Mesenchymal stem cell (in vitro differentiated cells and primary cell): ENCODE measurements at regions not wholly inside any gene's neighbourhood (a gene's known extent, or its start where the extent isn't known, plus 50 kb on each side); places are given as distances from the start of the nearest gene placed in this dataset.

Experiments
- DNase-seq: peaks from one replicate; pipeline ENCODE4 v3.0.0-alpha.2; 2013
- H2AFZ ChIP-seq: one replicate; pipeline ENCODE4 v1.6.1; 2013; ENCODE audit warnings: low read depth, mild to moderate bottlenecking, control low read depth, inconsistent platforms, low read length, moderate library complexity
- H2AK5ac ChIP-seq: 2 replicates; pipeline ENCODE4 v1.6.1; 2013; ENCODE audit warnings: low read length, moderate library complexity, mild to moderate bottlenecking, inconsistent platforms; ENCODE audit not compliant: severe bottlenecking
- H2BK120ac ChIP-seq: one replicate; pipeline ENCODE4 v1.6.1; 2013; ENCODE audit warnings: low read depth, mild to moderate bottlenecking, inconsistent platforms, low read length, moderate library complexity
- H2BK12ac ChIP-seq, 2 experiments: one replicate each; pipeline ENCODE4 v1.6.1; 2013; ENCODE audit warnings: inconsistent platforms in 2 of 2, low read length in 2 of 2, mild to moderate bottlenecking in 2 of 2, moderate library complexity in 2 of 2, control low read depth in 1 of 2
- H2BK15ac ChIP-seq: one replicate; pipeline ENCODE4 v1.6.1; 2013; ENCODE audit warnings: mild to moderate bottlenecking, low read depth, inconsistent platforms; ENCODE audit not compliant: poor library complexity, severe bottlenecking
- H2BK5ac ChIP-seq: 2 replicates; pipeline ENCODE4 v1.6.1; 2013; ENCODE audit warnings: low read depth, mild to moderate bottlenecking, low read length, control low read depth, inconsistent platforms; ENCODE audit not compliant: poor library complexity, severe bottlenecking
- H3K14ac ChIP-seq, 2 experiments: one replicate each; pipeline ENCODE4 v1.6.1; 2013; ENCODE audit warnings: inconsistent platforms in 2 of 2, low read length in 2 of 2, control low read depth in 1 of 2, mild to moderate bottlenecking in 1 of 2, moderate library complexity in 1 of 2
- H3K18ac ChIP-seq, 2 experiments: one replicate each; pipeline ENCODE4 v1.6.1; 2013; ENCODE audit warnings: inconsistent platforms in 2 of 2, low read length in 2 of 2, control low read depth in 1 of 2, low read depth in 1 of 2, mild to moderate bottlenecking in 1 of 2
- H3K23ac ChIP-seq, 2 experiments: one replicate each; pipeline ENCODE4 v1.6.1; 2013; ENCODE audit warnings: inconsistent platforms in 2 of 2, low read length in 2 of 2, mild to moderate bottlenecking in 2 of 2, moderate library complexity in 2 of 2, control low read depth in 1 of 2
- H3K27ac ChIP-seq: 2 replicates; pipeline ENCODE4 v1.5.1; 2013; ENCODE audit warnings: mild to moderate bottlenecking, moderate library complexity, low read length, control low read depth, inconsistent platforms; ENCODE audit not compliant: poor library complexity, severe bottlenecking
- H3K27me3 ChIP-seq, 2 experiments: 2 replicates each; pipeline versions ENCODE4 v1.6.1 to v1.7.0; 2013; ENCODE audit warnings: low read length in 2 of 2, mild to moderate bottlenecking in 2 of 2, moderate library complexity in 2 of 2, control low read depth in 1 of 2, inconsistent platforms in 1 of 2; ENCODE audit not compliant: control insufficient read depth in 1 of 2, insufficient read depth in 1 of 2
- H3K36me3 ChIP-seq, 2 experiments: 2 replicates each; pipeline versions ENCODE4 v1.6.1 to v1.7.0; 2013; ENCODE audit warnings: low read length in 2 of 2, control low read depth in 1 of 2, inconsistent platforms in 1 of 2, low read depth in 1 of 2, mild to moderate bottlenecking in 1 of 2; ENCODE audit not compliant: insufficient read depth in 2 of 2, control insufficient read depth in 1 of 2
- H3K4ac ChIP-seq, 2 experiments: one replicate each; pipeline ENCODE4 v1.6.1; 2013; ENCODE audit warnings: inconsistent platforms in 2 of 2, low read length in 2 of 2, mild to moderate bottlenecking in 2 of 2, moderate library complexity in 2 of 2, control low read depth in 1 of 2, low read depth in 1 of 2
- H3K4me1 ChIP-seq: 2 replicates; pipeline ENCODE4 v1.6.1; 2013; ENCODE audit warnings: low read depth, low read length, control low read depth; ENCODE audit not compliant: control insufficient read depth, insufficient read depth
- H3K4me2 ChIP-seq: 2 replicates; pipeline ENCODE4 v1.6.1; 2013; ENCODE audit warnings: low read length, mild to moderate bottlenecking, inconsistent platforms; ENCODE audit not compliant: poor library complexity, severe bottlenecking
- H3K4me3 ChIP-seq, 2 experiments: 2 replicates each; pipeline versions ENCODE4 v1.5.1 to v1.7.0; 2013; ENCODE audit warnings: low read length in 2 of 2, mild to moderate bottlenecking in 2 of 2, control low read depth in 1 of 2, low read depth in 1 of 2; ENCODE audit not compliant: insufficient read depth in 1 of 2
- H3K79me1 ChIP-seq: replicated peaks from 2 replicates; pipeline ENCODE4 v1.6.1; 2013; ENCODE audit warnings: mild to moderate bottlenecking, control low read depth, low read length, inconsistent platforms; ENCODE audit not compliant: poor library complexity, severe bottlenecking
- H3K9ac ChIP-seq: 2 replicates; pipeline ENCODE4 v1.7.0; 2013; ENCODE audit warnings: mild to moderate bottlenecking, low read length, moderate library complexity
- H3K9me3 ChIP-seq: 2 replicates; pipeline ENCODE4 v1.7.0; 2013; ENCODE audit warnings: mild to moderate bottlenecking, low read length; ENCODE audit not compliant: control insufficient read depth
- H4K8ac ChIP-seq: one replicate; pipeline ENCODE4 v1.6.1; 2013; ENCODE audit warnings: inconsistent platforms, mild to moderate bottlenecking, low read length, moderate library complexity
- H4K91ac ChIP-seq: one replicate; pipeline ENCODE4 v1.6.1; 2013; ENCODE audit warnings: mild to moderate bottlenecking, low read length, inconsistent platforms
- WGBS: methylation state at CpG from one replicate; pipeline ENCODE4 v1.1.7; 2013; ENCODE audit warnings: mixed read lengths; 5-methylcytosine and 5-hydroxymethylcytosine counted together

DNA sequence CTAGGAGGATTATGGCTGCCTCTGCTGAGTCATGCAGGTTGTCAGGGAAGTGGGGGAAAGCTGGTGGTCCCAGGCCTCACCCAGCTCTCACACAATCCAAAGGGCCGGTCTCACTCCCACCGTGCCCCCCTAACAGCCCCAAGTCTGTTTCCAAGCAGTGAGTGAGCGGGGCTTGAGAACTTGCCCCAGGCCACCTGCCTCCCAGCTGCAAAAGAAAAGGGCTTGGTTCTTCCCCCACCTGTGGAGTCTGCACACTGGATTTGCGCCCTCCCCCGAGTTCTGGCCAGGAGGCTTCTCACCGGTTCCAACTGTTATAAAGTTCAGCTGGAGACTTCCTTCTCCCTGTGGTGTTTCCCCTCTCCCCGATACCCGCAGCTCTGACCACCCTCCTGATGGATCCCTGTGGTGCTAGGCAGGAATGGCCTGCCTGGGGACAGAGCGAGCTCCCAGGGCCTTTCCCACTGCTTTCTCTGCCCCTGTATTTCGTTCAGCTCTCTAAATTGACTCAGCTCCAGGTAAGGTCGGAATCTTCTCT, 222.3 kb downstream of the BARHL2 start:
- Histone ChIP-seq H2BK12ac (no peak overlapping the region), H3K4me2 (no peak overlapping the region), H4K8ac (no peak overlapping the region), H3K27ac (no peak overlapping the region), H3K27me3 (no peaks in the 10 kb centered on the region), H3K36me3 (no peaks in the 10 kb centered on the region), H3K9me3 (no peaks in the 10 kb centered on the region), H2AK5ac (no peak overlapping the region), H3K9ac (no peak overlapping the region), H3K23ac (no peak overlapping the region), H3K4me1 (no peaks in the 10 kb centered on the region), H3K4me3 (no peak overlapping the region), H2BK15ac (no peak overlapping the region), H3K18ac (no peak overlapping the region), H4K91ac (no peak overlapping the region), H2BK5ac (no peak overlapping the region), H3K4ac (no peak overlapping the region), H3K14ac (no peak overlapping the region), H3K79me1 (no peaks in the 10 kb centered on the region), H2AFZ (no peak overlapping the region), H2BK120ac (no peak overlapping the region)
- WGBS = 81% methylated on average over 9 of the region's 11 CpGs
- no peak for DNase-seq

DNA sequence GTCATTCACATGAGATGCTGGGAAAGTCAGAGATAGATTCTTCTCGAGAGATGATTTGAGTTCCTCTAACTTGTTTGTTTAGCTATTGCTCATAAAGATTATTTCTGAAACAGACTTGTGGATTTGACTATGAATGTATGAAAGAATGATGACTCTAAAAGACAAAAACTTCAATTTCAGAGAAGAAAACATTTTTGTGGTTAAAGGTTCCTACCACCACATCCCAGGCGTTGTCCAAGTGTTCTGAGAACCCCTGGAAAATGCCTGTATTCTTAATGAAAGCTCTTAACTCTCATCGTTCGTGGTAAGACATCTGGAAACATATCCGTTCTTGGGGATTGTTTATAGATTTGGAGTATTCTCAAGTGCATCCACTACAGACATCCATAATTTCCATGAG, 228.7 kb downstream of the BARHL2 start:
- Histone ChIP-seq H2AFZ (no peak overlapping the region), H3K9me3 (no peaks in the 10 kb centered on the region), H3K27me3 (no peaks in the 10 kb centered on the region), H3K36me3 (no peaks in the 10 kb centered on the region), H3K14ac (no peak overlapping the region), H2BK5ac (no peak overlapping the region), H3K4me3 (no peak overlapping the region), H3K79me1 (no peaks in the 10 kb centered on the region), H4K91ac (no peak overlapping the region), H2BK15ac (no peak overlapping the region), H3K27ac (no peak overlapping the region), H3K4ac (no peak overlapping the region), H3K18ac (no peak overlapping the region), H3K4me2 (no peak overlapping the region), H3K9ac (no peak overlapping the region), H4K8ac (no peak overlapping the region), H2BK120ac (no peak overlapping the region), H3K23ac (no peak overlapping the region), H3K4me1 (no peaks in the 10 kb centered on the region), H2AK5ac (no peak overlapping the region), H2BK12ac (no peak overlapping the region)
- WGBS = 20% methylated on average over 1 of the region's 5 CpGs
- DNase-seq = peak; percentile 29

DNA sequence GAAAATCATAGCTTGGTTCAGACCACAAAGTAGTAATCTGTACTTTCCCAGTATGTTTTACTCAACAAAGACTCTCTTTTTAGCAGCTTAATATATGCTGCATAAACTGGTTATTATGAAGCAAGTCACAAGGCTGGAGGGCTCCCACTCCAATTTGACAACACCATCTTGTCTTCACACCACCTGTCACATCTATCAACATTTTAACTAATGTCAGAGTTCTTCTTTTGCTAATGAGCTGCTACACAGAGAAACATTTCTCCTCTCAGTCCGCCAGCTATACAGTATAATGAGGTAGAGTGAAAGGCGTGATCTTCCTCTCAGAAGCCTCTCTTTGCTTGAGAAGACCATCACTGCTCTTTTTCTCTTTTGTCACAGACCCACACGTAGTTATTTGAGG, 230.1 kb downstream of the BARHL2 start:
- Histone ChIP-seq H2AFZ (no peak overlapping the region), H2BK5ac (no peak overlapping the region), H2BK15ac (no peak overlapping the region), H2BK120ac (no peak overlapping the region), H2AK5ac (no peak overlapping the region), H3K79me1 (no peaks in the 10 kb centered on the region), H3K4me3 (no peak overlapping the region), H3K14ac (no peak overlapping the region), H4K8ac (no peak overlapping the region), H3K27me3 (no peaks in the 10 kb centered on the region), H4K91ac (no peak overlapping the region), H3K4me1 (no peaks in the 10 kb centered on the region), H3K4ac (no peak overlapping the region), H3K4me2 (no peak overlapping the region), H3K23ac (no peak overlapping the region), H3K27ac (no peak overlapping the region), H3K18ac (no peak overlapping the region), H2BK12ac (no peak overlapping the region), H3K9me3 (no peaks in the 10 kb centered on the region), H3K36me3 (no peaks in the 10 kb centered on the region), H3K9ac (no peak overlapping the region)
- WGBS = 86% methylated on average over 2 of the region's 3 CpGs
- DNase-seq = no peak

DNA sequence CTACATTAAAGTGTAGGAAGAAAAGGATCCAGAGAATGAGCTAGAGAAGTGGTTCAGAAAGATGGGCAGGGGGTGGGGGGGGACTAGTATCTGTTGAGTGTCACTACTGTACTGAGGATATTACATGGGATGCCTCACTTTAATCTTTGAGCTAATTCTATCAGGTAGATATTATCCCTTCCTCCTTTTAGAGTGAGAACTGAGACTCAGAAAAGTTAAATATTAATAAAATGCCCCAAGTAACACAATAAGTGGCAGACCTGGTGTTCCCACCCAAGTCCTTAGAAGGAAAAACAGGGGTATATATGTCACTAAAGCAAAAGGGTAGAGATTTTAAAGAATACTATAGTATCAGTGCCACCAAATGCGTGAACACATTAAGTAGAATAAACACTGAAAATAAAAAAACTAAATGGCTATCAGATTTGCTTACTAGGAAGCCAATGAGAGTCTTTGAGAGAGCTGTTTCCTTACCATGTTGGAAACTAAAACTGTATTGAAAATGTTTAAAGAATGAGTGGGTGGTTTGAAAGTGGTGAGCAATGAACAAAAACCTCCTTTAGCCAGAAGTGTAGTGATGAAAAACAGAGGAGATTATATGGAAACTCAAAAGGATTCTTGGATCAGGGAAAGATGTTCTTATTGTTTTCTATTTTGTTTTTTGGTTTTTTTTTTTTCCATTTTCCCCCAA, 230.8 kb downstream of the BARHL2 start:
- H3K4me2 ChIP-seq = no peak overlapping the region

More for the DNA sequence above, 230.8 kb downstream of the BARHL2 start:
- Histone ChIP-seq H3K23ac (no peak overlapping the region), H4K91ac (no peak overlapping the region), H2AFZ (no peak overlapping the region), H2BK12ac (no peak overlapping the region), H3K36me3 (no peaks in the 10 kb centered on the region), H2BK5ac (no peak overlapping the region), H3K4ac (no peak overlapping the region), H3K27ac (no peak overlapping the region), H3K9me3 (no peaks in the 10 kb centered on the region), H3K9ac (no peak overlapping the region), H3K18ac (no peak overlapping the region), H2AK5ac (no peak overlapping the region), H3K27me3 (no peaks in the 10 kb centered on the region), H3K4me3 (no peak overlapping the region), H2BK120ac (no peak overlapping the region), H3K79me1 (no peaks in the 10 kb centered on the region), H2BK15ac (no peak overlapping the region), H4K8ac (no peak overlapping the region), H3K4me1 (no peaks in the 10 kb centered on the region), H3K14ac (no peak overlapping the region)
- no peak for DNase-seq
- WGBS = no CpG with 5 or more reads among the region's 1 CpG
